IMR-90 (cell line): ENCODE measurements at regions not wholly inside any gene's neighbourhood (a gene's known extent, or its start where the extent isn't known, plus 50 kb on each side); places are given as distances from the start of the nearest gene placed in this dataset.
"Not testable (repeated sequence)": the region's sequence is repeated elsewhere in the genome, so short reads cannot be mapped to it uniquely, and the experiment has no call there.

Experiments
- ATAC-seq: fragments of 200-7000 bp; cut with Tn5 transposase; 2 replicates; pipeline ENCODE4 v1.9.1; 2020; ENCODE audit warnings: low read depth, mild to moderate bottlenecking, moderate library complexity
- BruUV-seq: library from RNA; stranded (reverse); fragments of 400-500 nt; replicated peaks from 2 replicates; lab custom pipeline; 2021; lab: Mats Ljungman, UMichigan
- CTCF ChIA-PET: fragments of 300-600 bp; formaldehyde crosslinking; extraction: SDS; loops from one replicate; lab custom pipeline; 2021; ENCODE audit warnings: antibody characterized with exemption; lab: Yijun Ruan, JAX
- POLR2A ChIA-PET: fragments of 300-600 bp; sonication (Branson Sonifier 250); formaldehyde crosslinking; loops from one replicate; lab custom pipeline; 2022; ENCODE audit warnings: antibody characterized with exemption; ENCODE audit not compliant: unreplicated experiment; lab: Charles Lee
- DNase-seq: peaks from one replicate; pipeline ENCODE4 v3.0.0; 2013
- H2AFZ ChIP-seq: replicated peaks from 2 replicates; pipeline ENCODE3; 2013; ENCODE audit warnings: low read length, mild to moderate bottlenecking; ENCODE audit not compliant: poor library complexity
- H2AK5ac ChIP-seq: 2 replicates; pipeline ENCODE4 v1.6.1; 2013; ENCODE audit warnings: low read depth, low read length, inconsistent platforms
- H2AK9ac ChIP-seq: replicated peaks from 2 replicates; pipeline ENCODE3; 2013; ENCODE audit warnings: mild to moderate bottlenecking, low read depth, low read length, moderate library complexity; ENCODE audit not compliant: poor library complexity
- H2BK120ac ChIP-seq: 2 replicates; pipeline ENCODE4 v1.6.1; 2013; ENCODE audit warnings: low read depth, low read length, inconsistent platforms
- H2BK15ac ChIP-seq: 3 replicates; pipeline ENCODE4 v1.6.1; 2013; ENCODE audit warnings: low read depth, low read length, inconsistent platforms
- H2BK20ac ChIP-seq: 2 replicates; pipeline ENCODE4 v1.6.1; 2013; ENCODE audit warnings: low read depth, mild to moderate bottlenecking, inconsistent platforms, low read length, moderate library complexity
- H2BK5ac ChIP-seq: 2 replicates; pipeline ENCODE4 v1.6.1; 2013; ENCODE audit warnings: mild to moderate bottlenecking, low read depth, low read length, inconsistent platforms; ENCODE audit not compliant: poor library complexity, severe bottlenecking
- H3K14ac ChIP-seq: replicated peaks from 2 replicates; pipeline ENCODE4 v1.6.1; 2013; ENCODE audit warnings: low read depth, low read length, inconsistent platforms
- H3K18ac ChIP-seq: 2 replicates; pipeline ENCODE4 v1.6.1; 2013; ENCODE audit warnings: low read depth, low read length, control low read depth
- H3K23ac ChIP-seq: 2 replicates; pipeline ENCODE4 v1.6.1; 2013; ENCODE audit warnings: low read depth, low read length, inconsistent platforms
- H3K27ac ChIP-seq: 2 replicates; pipeline ENCODE4 v1.5.1; 2013; ENCODE audit warnings: mild to moderate bottlenecking, control low read depth, low read length; ENCODE audit not compliant: insufficient read depth
- H3K27me3 ChIP-seq: 2 replicates; pipeline ENCODE4 v1.6.1; 2013; ENCODE audit warnings: low read length; ENCODE audit not compliant: control insufficient read depth, insufficient read depth
- H3K36me3 ChIP-seq: 2 replicates; pipeline ENCODE4 v1.6.1; 2013; ENCODE audit warnings: low read length, mixed read lengths; ENCODE audit not compliant: control insufficient read depth, insufficient read depth
- H3K4ac ChIP-seq: 2 replicates; pipeline ENCODE4 v1.6.1; 2013; ENCODE audit warnings: low read depth, low read length, inconsistent platforms
- H3K4me1 ChIP-seq: 2 replicates; pipeline ENCODE4 v1.6.1; 2013; ENCODE audit warnings: low read length, mixed read lengths; ENCODE audit not compliant: control insufficient read depth, insufficient read depth
- H3K4me2 ChIP-seq: 2 replicates; pipeline ENCODE4 v1.6.1; 2013; ENCODE audit warnings: low read depth, mild to moderate bottlenecking, control low read depth, low read length, moderate library complexity
- H3K4me3 ChIP-seq: 2 replicates; pipeline ENCODE4 v1.5.1; 2013; ENCODE audit warnings: low read depth, mild to moderate bottlenecking, control low read depth, low read length, moderate library complexity; ENCODE audit not compliant: insufficient read depth
- H3K56ac ChIP-seq: 2 replicates; pipeline ENCODE4 v1.6.1; 2013; ENCODE audit warnings: low read length, inconsistent platforms; ENCODE audit not compliant: insufficient read depth; ENCODE audit errors: extremely low read depth
- H3K79me1 ChIP-seq, 2 experiments: 2 replicates each; pipeline ENCODE4 v1.6.1; 2013; ENCODE audit warnings: low read length in 2 of 2, inconsistent platforms in 1 of 2, low read depth in 1 of 2
- H3K9ac ChIP-seq: 2 replicates; pipeline ENCODE4 v1.6.1; 2013; ENCODE audit warnings: low read depth, low read length, control low read depth
- H3K9me1 ChIP-seq: 2 replicates; pipeline ENCODE4 v1.6.1; 2013; ENCODE audit warnings: low read length, inconsistent platforms; ENCODE audit not compliant: insufficient read depth
- H3K9me3 ChIP-seq: 2 replicates; pipeline ENCODE4 v1.6.1; 2013; ENCODE audit warnings: low read length; ENCODE audit not compliant: control insufficient read depth, insufficient read depth
- H4K20me1 ChIP-seq: 2 replicates; pipeline ENCODE4 v1.6.1; 2013; ENCODE audit warnings: low read length, inconsistent platforms; ENCODE audit not compliant: insufficient read depth
- H4K5ac ChIP-seq: 2 replicates; pipeline ENCODE4 v1.6.1; 2013; ENCODE audit warnings: mild to moderate bottlenecking, low read depth, low read length, control low read depth
- H4K8ac ChIP-seq, 2 experiments: 2 replicates each; pipeline ENCODE4 v1.6.1; 2013; ENCODE audit warnings: low read depth in 2 of 2, low read length in 2 of 2, control low read depth in 1 of 2, inconsistent platforms in 1 of 2
- H4K91ac ChIP-seq: 2 replicates; pipeline ENCODE4 v1.6.1; 2013; ENCODE audit warnings: low read depth, low read length, inconsistent platforms; ENCODE audit not compliant: insufficient read depth
- WGBS, 2 experiments: methylation state at CpG; one replicate each; pipeline versions ENCODE4 v1.1.5 to v1.1.7; 2013; ENCODE audit warnings: missing lambda C conversion rate in 2 of 2; ENCODE audit not compliant: insufficient read length in 1 of 2; ENCODE audit errors: extremely low coverage in 2 of 2; 5-methylcytosine and 5-hydroxymethylcytosine counted together
- dilution Hi-C: fragments of 300-500 bp; cut with HindIII; formaldehyde crosslinking; loops from one replicate; pipeline ENCODE4 v1.14.3; 2018; ENCODE audit warnings: low sequenced_read_pairs; ENCODE audit not compliant: unreplicated experiment
- in situ Hi-C: fragments of 300-500 bp; cut with MboI; formaldehyde crosslinking; loops from 3 replicates; pipeline ENCODE4 v1.14.3; 2019; ENCODE audit warnings: low sequenced_read_pairs, inconsistent platforms, mixed read lengths
- intact Hi-C: fragments of 100-400 bp; cut with micrococcal nuclease; formaldehyde crosslinking; loops from 2 replicates; pipeline ENCODE4 v1.10.0; 2022

DNA sequence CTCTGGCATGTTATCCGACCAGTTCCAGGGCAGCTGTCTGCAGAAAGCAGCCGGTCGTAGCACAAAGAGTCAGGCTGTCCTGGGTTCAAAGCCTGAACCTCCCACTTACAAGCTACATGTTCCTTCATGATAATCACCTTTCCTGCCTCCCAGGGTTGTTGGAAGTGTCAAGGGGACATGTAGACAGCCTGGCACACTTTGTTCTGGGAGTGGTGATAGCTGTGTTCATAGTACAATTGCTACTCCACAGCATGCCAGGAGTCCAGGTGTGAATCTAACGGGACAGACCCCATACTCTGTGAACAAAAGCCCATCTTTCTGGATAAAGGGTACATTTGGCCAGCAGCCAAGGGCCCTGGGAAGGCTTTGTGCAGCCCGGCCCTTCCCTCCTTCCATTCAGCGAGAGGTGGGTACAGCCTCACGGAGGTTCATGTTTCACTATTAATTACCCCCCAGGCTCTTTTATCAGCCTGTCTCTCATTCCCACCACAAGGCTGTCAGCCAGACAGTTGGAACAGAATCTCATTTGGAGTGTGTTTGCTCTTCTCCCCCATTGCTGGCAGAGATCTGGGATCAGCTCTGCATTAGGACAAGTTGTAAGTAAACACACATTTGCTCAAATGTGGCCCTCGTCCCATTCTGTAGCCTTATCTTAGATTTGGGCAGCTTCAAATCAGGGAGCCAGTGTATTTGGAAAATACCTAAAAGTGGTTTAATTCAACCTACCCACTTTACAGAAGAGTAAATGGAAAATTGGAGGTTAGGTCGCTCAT, 101.2 kb downstream of the PROP1 start:
- H2AFZ ChIP-seq, H3K79me1 ChIP-seq, H3K9ac ChIP-seq, H2AK5ac ChIP-seq, H3K4me2 ChIP-seq, H2AK9ac ChIP-seq, in situ Hi-C loops, H3K4me3 ChIP-seq, H4K91ac ChIP-seq, CTCF ChIA-PET, H3K18ac ChIP-seq, H4K8ac ChIP-seq, H4K5ac ChIP-seq, H3K4ac ChIP-seq, H3K4me1 ChIP-seq, H2BK15ac ChIP-seq, H3K36me3 ChIP-seq, intact Hi-C loops, H3K56ac ChIP-seq, DNase-seq, ATAC-seq, H3K23ac ChIP-seq, H3K27ac ChIP-seq, H3K9me3 ChIP-seq, dilution Hi-C loops, POLR2A ChIA-PET, H3K9me1 ChIP-seq, H3K27me3 ChIP-seq, BruUV-seq, H2BK5ac ChIP-seq, H4K20me1 ChIP-seq, H2BK20ac ChIP-seq, H3K14ac ChIP-seq, H2BK120ac ChIP-seq: not testable (repeated sequence)
- WGBS, 2 experiments: no CpG with 5 or more reads among the region's 9 CpGs

DNA sequence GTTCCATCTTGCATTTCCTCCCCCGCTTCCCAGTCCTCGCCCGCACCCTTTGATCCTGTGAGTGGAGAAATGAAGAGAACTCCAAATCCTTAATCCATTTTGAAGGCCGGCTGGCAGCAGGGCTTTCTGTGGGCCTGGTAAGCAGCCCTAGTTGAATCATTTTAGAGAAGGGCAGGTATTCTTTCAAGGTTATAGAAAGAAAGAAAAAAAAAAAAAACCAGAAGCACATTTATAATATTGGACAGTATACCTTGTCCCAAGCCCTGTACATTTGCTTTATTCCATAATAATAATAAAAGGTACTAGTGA, 103.7 kb downstream of the PROP1 start:
- H4K20me1 ChIP-seq, DNase-seq, H3K4ac ChIP-seq, H4K5ac ChIP-seq, H3K36me3 ChIP-seq, H4K91ac ChIP-seq, H3K27ac ChIP-seq, H4K8ac ChIP-seq, H3K79me1 ChIP-seq, CTCF ChIA-PET, H3K27me3 ChIP-seq, intact Hi-C loops, H3K14ac ChIP-seq, H3K4me1 ChIP-seq, H3K9me1 ChIP-seq, H3K56ac ChIP-seq, H3K9me3 ChIP-seq, ATAC-seq, H3K4me2 ChIP-seq, in situ Hi-C loops, H3K23ac ChIP-seq, H2BK20ac ChIP-seq, POLR2A ChIA-PET, dilution Hi-C loops, H3K4me3 ChIP-seq, H2AK5ac ChIP-seq, H2AFZ ChIP-seq, H2BK15ac ChIP-seq, H2BK5ac ChIP-seq, BruUV-seq, H3K18ac ChIP-seq, H3K9ac ChIP-seq, H2AK9ac ChIP-seq, H2BK120ac ChIP-seq: not testable (repeated sequence)
- WGBS, 2 experiments: no CpG with 5 or more reads among the region's 4 CpGs
